ENCODE measurements at regions not wholly inside any gene's neighbourhood (a gene's known extent, or its start where the extent isn't known, plus 50 kb on each side); places are given as distances from the start of the nearest gene placed in this dataset.

DNA sequence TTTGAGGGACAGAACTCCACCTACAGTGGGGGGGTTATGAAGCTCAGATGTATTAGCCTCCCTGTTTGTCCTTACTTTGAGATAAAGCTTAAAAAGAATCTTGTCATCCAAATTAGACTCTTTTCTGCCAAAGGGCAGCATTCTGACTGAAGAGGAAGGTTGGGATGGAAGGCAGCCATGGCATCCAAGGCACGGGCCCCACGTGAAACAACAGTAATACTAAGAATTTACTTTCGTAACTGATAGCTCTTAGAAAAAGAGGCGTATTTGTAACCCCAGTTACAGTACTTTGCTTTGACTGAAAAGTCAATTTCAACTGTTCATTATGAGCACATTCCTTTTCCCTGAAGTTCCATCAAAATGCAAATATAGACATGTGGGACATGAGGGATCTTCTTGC is 168.5 kb downstream of the ARRDC3 start:
- POLR2A ChIA-PET (ENCODE audit: unreplicated experiment) = interaction anchor here (0.7 kb wide), 1 partner anchor 169 kb away, joined by 4 read pairs; the partner anchor contains the start of gene ARRDC3

More for the DNA sequence above, 168.5 kb downstream of the ARRDC3 start:
- no peak for DNase-seq
- Histone ChIP-seq H3K4me1 (replicated peaks; ENCODE audit: insufficient read depth) (peaks cover 23% of the 10 kb centered on the region), H3F3A (ENCODE audit: insufficient read depth, low read depth) (peaks cover 13% of the 10 kb centered on the region), H3K4me2 (no peak overlapping the region), H3K79me2 (ENCODE audit: low read depth) (no peaks in the 10 kb centered on the region), H3K9me2 (ENCODE audit: insufficient read depth) (no peaks in the 10 kb centered on the region), H3K4me3 (no peak overlapping the region), H4K20me1 (ENCODE audit: insufficient read depth) (no peaks in the 10 kb centered on the region), H2AFZ (no peak overlapping the region), H3K9me3 (ENCODE audit: insufficient read depth, low read depth) (0 out of 2 replicates have a peak, but pooled peaks cover 4% of the 10 kb centered on the region), H3K27ac (no peak overlapping the region), H3K27me3 (ENCODE audit: insufficient read depth, low read depth) (no peaks in the 10 kb centered on the region), H3K36me3 (ENCODE audit: low read depth) (no peaks in the 10 kb centered on the region)
- TF ChIP-seq EZH2 (IDR thresholded peaks at IDR 0.05; ENCODE audit: low read depth) (no peak), CTCF (conservative IDR thresholded peaks at IDR 0.05) (no peak)
- BruUV-seq (replicated peaks) = no TSS peak
- CTCF ChIA-PET = no interaction called here
- intact Hi-C loops (cut with micrococcal nuclease; ENCODE audit: unreplicated experiment) = no loop called here
